Glutamatergic neuron (in vitro differentiated cells): ENCODE measurements at regions not wholly inside any gene's neighbourhood (a gene's known extent, or its start where the extent isn't known, plus 50 kb on each side); places are given as distances from the start of the nearest gene placed in this dataset.

ENCODE experiments used
- DNase-seq: peaks from one replicate; pipeline ENCODE4 v3.0.0; 2022
- H3K27ac Mint-ChIP-seq: one replicate; pipeline ENCODE4 v1.8.0; 2020; ENCODE audit warnings: mild to moderate bottlenecking, mixed read lengths, inconsistent platforms; ENCODE audit not compliant: unreplicated experiment
- H3K27me3 Mint-ChIP-seq: one replicate; pipeline ENCODE4 v1.8.0; 2020; ENCODE audit warnings: mild to moderate bottlenecking, moderate library complexity, mixed read lengths, inconsistent platforms; ENCODE audit not compliant: unreplicated experiment
- H3K36me3 Mint-ChIP-seq: one replicate; pipeline ENCODE4 v1.8.0; 2020; ENCODE audit warnings: mild to moderate bottlenecking, mixed read lengths, inconsistent platforms; ENCODE audit not compliant: unreplicated experiment
- H3K4me1 Mint-ChIP-seq: one replicate; pipeline ENCODE4 v1.8.0; 2020; ENCODE audit warnings: mild to moderate bottlenecking, low read depth, mixed read lengths, inconsistent platforms; ENCODE audit not compliant: unreplicated experiment
- H3K4me3 Mint-ChIP-seq: one replicate; pipeline ENCODE4 v1.8.0; 2020; ENCODE audit warnings: mild to moderate bottlenecking, mixed read lengths, inconsistent platforms; ENCODE audit not compliant: unreplicated experiment
- H3K9me3 Mint-ChIP-seq: one replicate; pipeline ENCODE4 v1.8.0; 2020; ENCODE audit warnings: mild to moderate bottlenecking, moderate library complexity, mixed read lengths, inconsistent platforms; ENCODE audit not compliant: unreplicated experiment
- TF ChIP-seq, protein P1 (sequence below): fragments of 200-600 bp; sonication (generic); IDR thresholded peaks from one replicate; pipeline ENCODE4 v1.5.0; 2021; ENCODE audit not compliant: partially characterized antibody, unreplicated experiment

GRCh38 chr2:81158505-81158904 is 854.0 kb upstream of the LRRTM1 start:
- H3K27me3 Mint-ChIP-seq: no peaks in the 10 kb centered on the region
- TF ChIP-seq, protein P1, sequence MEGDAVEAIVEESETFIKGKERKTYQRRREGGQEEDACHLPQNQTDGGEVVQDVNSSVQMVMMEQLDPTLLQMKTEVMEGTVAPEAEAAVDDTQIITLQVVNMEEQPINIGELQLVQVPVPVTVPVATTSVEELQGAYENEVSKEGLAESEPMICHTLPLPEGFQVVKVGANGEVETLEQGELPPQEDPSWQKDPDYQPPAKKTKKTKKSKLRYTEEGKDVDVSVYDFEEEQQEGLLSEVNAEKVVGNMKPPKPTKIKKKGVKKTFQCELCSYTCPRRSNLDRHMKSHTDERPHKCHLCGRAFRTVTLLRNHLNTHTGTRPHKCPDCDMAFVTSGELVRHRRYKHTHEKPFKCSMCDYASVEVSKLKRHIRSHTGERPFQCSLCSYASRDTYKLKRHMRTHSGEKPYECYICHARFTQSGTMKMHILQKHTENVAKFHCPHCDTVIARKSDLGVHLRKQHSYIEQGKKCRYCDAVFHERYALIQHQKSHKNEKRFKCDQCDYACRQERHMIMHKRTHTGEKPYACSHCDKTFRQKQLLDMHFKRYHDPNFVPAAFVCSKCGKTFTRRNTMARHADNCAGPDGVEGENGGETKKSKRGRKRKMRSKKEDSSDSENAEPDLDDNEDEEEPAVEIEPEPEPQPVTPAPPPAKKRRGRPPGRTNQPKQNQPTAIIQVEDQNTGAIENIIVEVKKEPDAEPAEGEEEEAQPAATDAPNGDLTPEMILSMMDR: no peak
- H3K27ac Mint-ChIP-seq: no peak overlapping the region
- H3K4me3 Mint-ChIP-seq: no peak overlapping the region
- DNase-seq: no peak
- H3K4me1 Mint-ChIP-seq: no peaks in the 10 kb centered on the region
- no peaks in the 10 kb centered on the region for H3K36me3 Mint-ChIP-seq
- H3K9me3 Mint-ChIP-seq: no peaks in the 10 kb centered on the region

DNA sequence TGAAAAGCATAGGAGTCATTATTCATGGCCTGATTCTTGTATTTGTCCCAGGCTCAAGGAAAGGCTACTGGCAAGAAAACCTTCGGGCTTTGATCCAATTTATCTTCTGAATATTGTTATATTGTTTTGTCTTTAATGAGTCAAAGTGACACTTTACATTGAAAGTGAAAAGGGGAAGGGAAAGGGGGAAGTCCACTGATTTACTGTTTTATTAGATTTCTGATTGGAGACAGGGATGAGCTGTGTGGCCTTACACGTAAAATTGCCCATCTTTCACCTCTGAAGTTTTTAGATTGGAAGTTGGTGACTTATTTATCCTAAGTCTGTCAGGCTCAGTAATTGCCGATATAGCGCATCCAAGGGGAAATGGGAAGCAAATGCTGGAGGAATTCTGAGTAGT is 843.8 kb upstream of the LRRTM1 start:
- H3K4me3 Mint-ChIP-seq: no peak overlapping the region
- no peak for DNase-seq
- H3K27ac Mint-ChIP-seq: no peak overlapping the region
- H3K4me1 Mint-ChIP-seq: no peaks in the 10 kb centered on the region
- H3K27me3 Mint-ChIP-seq: no peaks in the 10 kb centered on the region
- no peaks in the 10 kb centered on the region for H3K36me3 Mint-ChIP-seq
- TF ChIP-seq, protein P1: no peak
- H3K9me3 Mint-ChIP-seq: no peaks in the 10 kb centered on the region

DNA sequence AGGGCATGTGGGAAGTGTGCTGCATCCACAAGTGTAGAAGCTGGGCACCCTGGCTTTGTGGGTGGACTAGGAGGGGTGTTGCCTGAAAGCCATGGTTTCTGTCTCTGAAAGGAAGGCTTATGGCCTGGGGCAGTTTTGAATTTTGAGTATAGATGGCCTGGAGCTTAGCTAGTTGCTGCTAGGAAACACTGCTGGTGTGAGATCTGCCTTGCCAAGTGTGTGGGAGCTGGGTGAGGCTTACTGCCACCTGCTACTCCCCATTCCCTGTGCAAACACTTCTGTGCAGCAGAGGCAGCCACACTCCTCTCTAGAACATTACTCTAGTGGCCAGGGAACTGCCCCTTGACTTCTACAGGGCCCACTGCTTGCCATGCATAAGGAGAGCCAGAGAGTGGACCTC is 831.7 kb upstream of the LRRTM1 start:
- Mint-ChIP-seq H3K36me3 (no peaks in the 10 kb centered on the region), H3K27me3 (peaks cover 2% of the 10 kb centered on the region), H3K9me3 (no peaks in the 10 kb centered on the region), H3K27ac (no peak overlapping the region), H3K4me1 (no peaks in the 10 kb centered on the region), H3K4me3 (no peak overlapping the region)
- TF ChIP-seq, protein P1: no peak
- DNase-seq: no peak

- H3K4me3 Mint-ChIP-seq: no peak overlapping the region
- H3K4me1 Mint-ChIP-seq: peaks cover 2% of the 10 kb centered on the region
- H3K9me3 Mint-ChIP-seq: peaks cover 1% of the 10 kb centered on the region
- TF ChIP-seq, protein P1: no peak
- no peaks in the 10 kb centered on the region for H3K27me3 Mint-ChIP-seq
- no peak overlapping the region for H3K27ac Mint-ChIP-seq
- H3K36me3 Mint-ChIP-seq: no peaks in the 10 kb centered on the region
- no peak for DNase-seq
These were observed 792.8 kb upstream of the LRRTM1 start for GRCh38 chr2:81097361-81097760.

DNA sequence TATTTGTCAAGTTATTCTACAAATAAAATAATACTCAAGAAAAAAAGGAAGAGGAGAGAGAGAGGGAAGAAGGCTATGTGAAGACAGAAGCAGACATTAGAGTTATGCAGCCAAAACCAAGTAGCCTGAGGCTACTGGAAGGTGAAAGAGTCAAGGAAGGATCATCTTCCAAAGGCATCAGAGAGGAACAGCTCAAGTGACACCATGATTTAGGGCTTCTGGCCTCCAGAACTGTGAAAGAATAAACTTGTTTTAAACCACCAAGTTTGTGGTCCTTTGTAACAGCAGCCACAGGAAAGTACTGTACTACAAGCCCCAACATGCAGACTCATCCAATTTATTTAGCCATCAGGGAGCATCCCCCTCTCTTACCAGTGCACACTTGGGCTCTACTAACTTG is 788.5 kb upstream of the LRRTM1 start:
- Mint-ChIP-seq H3K9me3 (no peaks in the 10 kb centered on the region), H3K27me3 (no peaks in the 10 kb centered on the region), H3K4me3 (no peak overlapping the region), H3K36me3 (no peaks in the 10 kb centered on the region), H3K27ac (no peak overlapping the region), H3K4me1 (peaks cover 11% of the 10 kb centered on the region)
- TF ChIP-seq, protein P1: no peak
- DNase-seq: no peak
